HL-60 (cell line): ENCODE measurements at regions not wholly inside any gene's neighbourhood (a gene's known extent, or its start where the extent isn't known, plus 50 kb on each side); places are given as distances from the start of the nearest gene placed in this dataset.
"Not testable (repeated sequence)": the region's sequence is repeated elsewhere in the genome, so short reads cannot be mapped to it uniquely, and the experiment has no call there.

Experiments
- CTCF ChIP-seq: IDR thresholded peaks from one replicate; pipeline ENCODE4 v1.5.1; 2011; ENCODE audit warnings: low read length, control low read depth, inconsistent platforms; ENCODE audit not compliant: insufficient read depth
- GABPA ChIP-seq: IDR thresholded peaks from 2 replicates; pipeline ENCODE4 v1.6.1; 2012; ENCODE audit warnings: low read depth
- POLR2AphosphoS5 ChIP-seq: IDR thresholded peaks from 2 replicates; pipeline ENCODE4 v1.6.1; 2012; ENCODE audit warnings: low read depth
- REST ChIP-seq: IDR thresholded peaks from 2 replicates; pipeline ENCODE4 v1.6.1; 2012; ENCODE audit warnings: low read depth; ENCODE audit not compliant: insufficient replicate concordance
- SPI1 ChIP-seq: IDR thresholded peaks from 2 replicates; pipeline ENCODE4 v1.6.1; 2012; ENCODE audit warnings: low read depth, mild to moderate bottlenecking, borderline replicate concordance

- TF ChIP-seq CTCF, POLR2AphosphoS5, REST, SPI1, GABPA: not testable (repeated sequence)
These were observed 84.1 kb downstream of the PRR15 start for GRCh38 chr7:29647691-29648210.
